ENCODE measurements at regions not wholly inside any gene's neighbourhood (a gene's known extent, or its start where the extent isn't known, plus 50 kb on each side); places are given as distances from the start of the nearest gene placed in this dataset.
"Not testable (repeated sequence)": the region's sequence is repeated elsewhere in the genome, so short reads cannot be mapped to it uniquely, and the experiment has no call there.

- no peak for DNase-seq (ENCODE audit: low spot score)
Observed at GRCh38 chr10:37733822-37734221, 123.6 kb downstream of the ZNF248 start.

GRCh38 chr10:37732685-37733084 lies 124.7 kb downstream of the ZNF248 start:
- no peak for DNase-seq (ENCODE audit: low spot score)

GRCh38 chr10:37728830-37729229 lies 128.6 kb downstream of the ZNF248 start:
- DNase-seq (ENCODE audit: low spot score) = no peak

GRCh38 chr10:37727491-37728352 lies 129.7 kb downstream of the ZNF248 start:
- DNase-seq (ENCODE audit: low spot score) = no peak

GRCh38 chr10:37721100-37721499 lies 136.3 kb downstream of the ZNF248 start:
- no peak for DNase-seq (ENCODE audit: low spot score)

GRCh38 chr10:37718060-37718459 lies 139.3 kb downstream of the ZNF248 start:
- not testable (repeated sequence) for DNase-seq (ENCODE audit: low spot score)

- no peak for DNase-seq (ENCODE audit: low spot score)
Observed at GRCh38 chr10:37713642-37714041, 143.8 kb downstream of the ZNF248 start.

GRCh38 chr10:37713132-37713501 lies 144.3 kb downstream of the ZNF248 start:
- DNase-seq (ENCODE audit: low spot score) = no peak

- DNase-seq (ENCODE audit: low spot score) = no peak
Observed at GRCh38 chr10:37712489-37713131, 144.8 kb downstream of the ZNF248 start.

- no peak for DNase-seq (ENCODE audit: low spot score)
Observed at GRCh38 chr10:37711617-37712488, 145.6 kb downstream of the ZNF248 start.

- DNase-seq (ENCODE audit: low spot score) = no peak
Observed at GRCh38 chr10:37710831-37711616, 146.4 kb downstream of the ZNF248 start.

- peak; percentile 17 for DNase-seq (ENCODE audit: low spot score)
Observed at GRCh38 chr10:37707829-37708578, 149.4 kb downstream of the ZNF248 start.

- DNase-seq (ENCODE audit: low spot score) = no peak
Observed at GRCh38 chr10:37704566-37704965, 152.8 kb downstream of the ZNF248 start.

- DNase-seq (ENCODE audit: low spot score) = no peak
Observed at GRCh38 chr10:37703833-37704382, 153.5 kb downstream of the ZNF248 start.

- DNase-seq (ENCODE audit: low spot score) = no peak
Observed at GRCh38 chr10:37703114-37703513, 154.3 kb downstream of the ZNF248 start.

GRCh38 chr10:37701781-37702493 lies 155.5 kb downstream of the ZNF248 start:
- DNase-seq (ENCODE audit: low spot score) = no peak

- no peak for DNase-seq (ENCODE audit: low spot score)
Observed at GRCh38 chr10:37700886-37701780, 156.3 kb downstream of the ZNF248 start.

- DNase-seq (ENCODE audit: low spot score) = no peak
Observed at GRCh38 chr10:37687581-37687980, 169.8 kb downstream of the ZNF248 start.
